Colon (tissue), 2 donors: ENCODE measurements at regions not wholly inside any gene's neighbourhood (a gene's known extent, or its start where the extent isn't known, plus 50 kb on each side); places are given as distances from the start of the nearest gene placed in this dataset.

Source experiments
- FAIRE-seq: peaks from 2 replicates; lab custom pipeline; 2012; peaks lifted over from hg19 to GRCh38; lab: Jason Lieb, UNC
- donor health status: control.
- donor health status: control.

DNA sequence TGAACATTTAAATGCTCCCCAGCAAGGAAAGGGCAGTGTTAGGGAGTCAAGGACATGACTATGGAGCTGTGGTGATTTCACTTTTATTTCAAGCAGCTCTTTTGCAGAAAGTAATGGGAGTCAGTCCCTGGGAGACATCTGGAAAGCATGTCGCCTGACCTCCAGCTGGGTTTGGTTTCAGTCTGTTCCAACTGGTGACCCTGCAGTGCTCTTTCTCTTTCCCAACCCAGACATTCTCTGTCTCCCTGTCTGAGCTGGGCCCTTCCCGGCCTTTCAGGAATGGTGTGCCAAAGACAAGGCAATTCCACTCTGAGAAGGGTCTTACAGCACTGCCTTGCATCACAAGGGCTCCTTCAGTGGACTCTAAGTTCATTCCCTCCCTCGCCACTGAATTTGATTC, 323.2 kb downstream of the OSR1 start:
- FAIRE-seq: no peak

DNA sequence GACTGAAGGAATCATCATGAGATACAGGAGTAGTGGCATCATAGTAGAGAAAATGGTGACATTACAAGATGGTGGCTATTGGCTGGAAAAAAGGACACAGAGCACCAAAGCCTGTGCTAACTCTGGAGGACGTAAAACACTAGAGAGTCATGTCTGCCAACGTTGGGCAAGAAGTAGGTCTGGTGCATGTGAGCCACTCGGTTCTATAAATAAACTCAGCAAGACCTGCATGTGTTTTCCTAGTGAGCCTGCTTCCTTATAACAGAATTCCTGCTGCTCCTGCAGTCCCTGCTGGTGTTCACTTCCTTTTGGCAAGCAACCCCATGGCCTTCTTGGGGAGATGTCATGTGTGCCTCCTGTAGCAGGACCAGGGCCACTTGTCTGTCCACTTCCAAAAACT, 325.2 kb downstream of the OSR1 start:
- FAIRE-seq: no peak

DNA sequence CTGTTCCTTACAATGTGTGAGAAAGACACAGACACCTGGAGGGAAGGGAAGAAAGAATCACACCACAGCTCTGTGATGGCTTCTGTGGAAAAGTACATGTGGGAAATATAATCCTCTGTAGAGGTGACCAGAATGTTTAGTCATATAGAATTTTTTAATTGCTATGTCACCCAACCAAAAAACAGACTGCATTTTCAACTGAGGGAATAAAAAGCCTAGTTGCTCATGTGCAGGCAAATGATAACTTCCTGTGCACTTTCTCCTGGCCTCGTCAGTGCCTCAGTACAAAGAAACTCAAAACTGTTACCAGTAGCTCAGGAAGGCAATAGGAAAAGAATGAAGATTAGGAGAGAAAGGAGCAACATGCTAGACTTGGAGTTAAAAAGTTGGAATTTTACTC, 326.8 kb downstream of the OSR1 start:
- FAIRE-seq: no peak

DNA sequence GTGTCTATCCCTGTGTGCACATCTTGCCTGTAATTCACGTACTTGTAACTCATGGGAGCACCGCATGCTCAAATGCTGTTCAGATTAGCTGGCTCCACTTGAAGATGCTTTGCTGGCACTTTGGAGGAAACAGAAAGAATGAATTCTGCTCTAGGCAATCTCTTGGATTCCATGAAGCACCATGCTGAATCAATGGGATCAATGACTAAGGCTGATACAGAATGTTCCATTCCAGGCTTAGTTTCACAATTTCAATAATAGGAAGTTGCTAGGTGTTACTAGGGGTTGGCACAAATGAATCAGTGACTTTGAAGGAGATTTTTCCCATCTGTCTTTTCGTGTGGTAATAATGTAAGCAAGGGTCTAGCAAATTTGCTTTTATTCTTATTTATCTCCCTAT, 328.8 kb downstream of the OSR1 start:
- no peak for FAIRE-seq

DNA sequence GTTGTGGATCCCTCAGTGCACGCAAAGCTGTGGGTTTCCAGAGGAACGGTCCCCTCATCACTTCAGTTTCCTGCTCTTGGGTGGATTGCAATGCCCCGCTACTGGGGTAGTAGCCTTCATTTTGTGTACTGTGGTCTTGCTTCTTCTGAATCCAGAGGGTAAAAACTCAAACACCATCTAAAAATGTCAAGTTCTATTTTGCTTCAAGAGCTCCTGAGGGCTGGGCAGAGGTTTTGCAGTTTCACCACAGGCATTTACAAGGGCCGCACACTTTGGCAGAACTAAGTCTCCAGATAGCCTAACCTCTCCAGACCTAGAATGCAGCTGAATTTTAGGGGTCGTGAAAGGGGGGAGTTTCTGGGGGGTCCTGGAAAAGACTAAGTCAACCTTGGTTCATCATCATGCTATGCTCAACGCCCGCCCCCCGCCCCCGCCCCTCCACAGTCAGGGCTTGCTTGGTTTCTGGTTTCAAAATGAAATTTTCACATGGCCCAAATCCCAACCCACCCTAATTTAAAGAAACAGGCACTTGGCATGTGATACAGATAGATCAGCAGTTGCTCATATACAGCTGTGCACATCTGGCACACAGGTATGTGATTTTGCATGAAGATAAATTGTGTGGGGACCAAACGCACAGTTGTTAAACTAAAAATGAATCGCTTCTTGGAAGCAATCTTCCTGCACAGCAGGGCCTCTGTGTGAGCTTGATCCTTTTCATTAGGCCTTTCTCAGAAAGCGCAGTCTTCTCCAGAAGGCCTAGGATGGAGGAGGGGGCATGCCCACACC, 329.6 kb downstream of the OSR1 start:
- no peak for FAIRE-seq

DNA sequence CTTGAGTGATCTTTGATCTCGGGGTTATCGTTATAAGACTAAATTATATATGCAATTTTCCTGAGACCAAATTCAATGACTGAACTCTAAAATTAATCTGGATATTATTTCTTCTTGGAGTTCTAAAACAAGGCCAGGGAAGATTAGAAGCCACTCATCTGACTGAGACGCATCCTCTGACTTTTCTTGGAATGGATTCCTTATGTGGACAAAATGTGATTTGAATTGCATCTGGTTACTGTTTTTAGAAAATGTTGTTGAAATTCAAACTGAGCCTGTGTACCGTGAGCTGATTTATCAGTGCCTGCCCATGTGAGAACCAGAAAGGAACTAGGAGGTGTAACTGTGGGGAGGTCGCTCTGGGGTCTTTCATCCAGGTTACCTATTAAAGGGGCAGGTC, 330.8 kb downstream of the OSR1 start:
- no peak for FAIRE-seq

DNA sequence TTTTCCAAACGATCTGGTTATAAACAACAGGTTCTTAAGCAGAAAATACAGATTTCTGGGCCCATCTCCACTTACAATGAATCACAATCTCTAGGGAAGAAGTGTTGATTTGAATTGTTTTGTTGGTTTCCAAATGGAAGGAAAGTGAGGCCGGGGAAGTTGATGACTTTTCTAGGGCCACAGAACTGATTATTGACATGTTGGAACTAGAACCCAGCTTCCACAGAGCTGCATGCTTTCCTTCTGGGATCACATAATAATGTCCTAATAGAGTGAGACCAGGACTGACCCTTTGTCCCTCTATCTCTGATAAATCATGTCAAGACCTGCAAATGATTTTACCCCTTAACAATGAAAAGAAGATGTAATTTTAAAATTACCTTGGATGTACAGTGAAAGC, 332.2 kb downstream of the OSR1 start:
- FAIRE-seq: no peak

DNA sequence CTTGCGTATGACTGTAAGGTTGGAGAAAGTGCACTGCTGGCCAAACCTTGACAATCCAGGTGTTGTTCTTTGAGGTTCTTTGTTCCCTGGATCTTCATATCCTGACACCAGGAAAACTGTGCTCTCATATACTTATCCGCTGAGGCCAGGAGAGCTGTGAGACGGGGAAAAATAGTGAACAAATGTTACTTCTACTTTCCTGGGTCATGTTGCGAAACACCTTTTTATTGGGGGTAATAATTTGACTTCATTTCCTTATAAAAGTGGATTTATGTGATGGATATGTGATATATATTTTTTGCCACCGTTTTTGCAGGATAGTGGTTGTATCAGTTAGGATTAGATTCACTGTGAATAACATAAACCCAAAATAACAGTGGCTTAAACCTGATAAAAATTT, 336.1 kb downstream of the OSR1 start:
- no peak for FAIRE-seq

DNA sequence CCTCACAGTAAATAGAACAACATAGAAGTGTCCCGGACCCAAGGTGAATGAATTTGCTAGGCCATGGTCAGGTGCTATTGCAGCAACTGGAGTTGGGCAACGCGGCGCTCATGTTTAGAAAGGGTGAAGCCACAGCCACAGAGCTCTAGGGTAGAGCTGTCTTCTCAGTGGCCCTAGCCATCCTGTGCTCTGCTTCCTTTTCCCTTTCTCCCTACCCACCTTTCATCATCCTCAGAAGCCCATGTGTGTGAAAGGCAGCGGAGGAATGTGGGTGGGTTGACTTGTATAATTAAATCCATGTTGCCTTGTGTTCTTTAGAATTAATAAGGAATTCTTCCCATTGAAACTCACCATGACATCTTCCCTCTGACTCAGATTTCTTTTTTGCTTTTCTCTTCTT, 336.7 kb downstream of the OSR1 start:
- no peak for FAIRE-seq

DNA sequence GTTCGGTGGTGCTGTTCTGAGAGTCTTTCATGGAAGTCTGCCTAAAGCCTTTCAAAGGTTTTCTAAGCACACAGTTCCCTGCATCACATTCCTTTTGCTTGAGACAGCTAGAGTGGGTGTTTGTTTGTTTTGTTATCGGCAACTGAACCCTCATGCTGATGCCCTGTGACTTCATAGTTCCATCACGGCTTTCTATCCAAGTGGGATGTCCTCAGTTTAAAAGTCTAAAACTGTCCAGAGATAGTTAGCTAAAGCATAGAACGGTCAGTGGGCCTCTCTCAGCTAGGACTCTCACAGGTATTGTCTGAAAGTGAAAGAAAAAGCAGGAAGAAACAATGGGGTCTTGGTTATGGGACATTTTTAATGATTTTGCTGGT, 337.3 kb downstream of the OSR1 start:
- FAIRE-seq: no peak

DNA sequence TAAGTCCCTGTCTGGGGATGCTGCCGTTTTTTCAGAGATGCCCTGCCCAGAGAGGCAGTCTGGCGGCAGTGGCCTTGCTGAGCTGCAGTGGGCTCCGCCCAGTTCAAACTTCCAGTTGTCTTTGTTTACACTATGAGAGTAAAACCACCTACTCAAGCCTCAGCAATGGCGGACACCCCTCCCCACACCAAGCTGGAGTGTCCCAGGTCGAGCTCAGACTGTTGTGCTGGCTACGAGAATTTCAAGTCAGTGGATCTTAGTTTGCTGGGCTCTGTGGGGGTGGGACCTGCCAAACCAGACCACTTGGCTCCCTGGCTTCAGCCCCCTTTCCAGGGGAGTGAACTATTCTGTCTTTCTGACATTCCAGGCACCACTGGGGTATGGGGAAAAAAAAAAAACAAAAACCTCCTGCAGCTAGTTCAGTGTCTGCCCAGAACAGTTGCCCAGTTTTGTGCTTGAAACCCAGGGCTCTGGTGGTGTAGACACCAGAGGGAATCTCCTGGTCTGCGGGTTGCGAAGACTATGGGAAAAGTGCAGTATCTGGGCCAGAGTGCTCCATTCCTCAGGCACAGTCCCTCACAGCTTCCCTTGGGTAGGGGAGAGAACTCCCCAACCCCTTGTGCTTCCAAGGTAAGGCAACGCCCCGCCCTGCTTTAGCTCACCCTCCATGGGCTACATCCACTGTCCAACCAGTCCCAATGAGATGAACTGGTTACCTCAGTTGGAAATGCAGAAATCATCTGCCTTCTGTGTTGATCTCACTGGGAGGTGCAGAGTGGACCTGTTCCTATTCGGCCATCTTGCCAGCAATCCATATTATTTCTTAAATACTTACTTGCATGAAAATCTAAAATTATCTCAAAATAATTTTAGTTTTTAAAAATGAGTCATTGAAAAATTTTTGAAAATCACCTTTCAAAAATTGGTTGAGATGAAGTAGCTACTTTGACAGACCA, 338.0 kb downstream of the OSR1 start:
- no peak for FAIRE-seq

DNA sequence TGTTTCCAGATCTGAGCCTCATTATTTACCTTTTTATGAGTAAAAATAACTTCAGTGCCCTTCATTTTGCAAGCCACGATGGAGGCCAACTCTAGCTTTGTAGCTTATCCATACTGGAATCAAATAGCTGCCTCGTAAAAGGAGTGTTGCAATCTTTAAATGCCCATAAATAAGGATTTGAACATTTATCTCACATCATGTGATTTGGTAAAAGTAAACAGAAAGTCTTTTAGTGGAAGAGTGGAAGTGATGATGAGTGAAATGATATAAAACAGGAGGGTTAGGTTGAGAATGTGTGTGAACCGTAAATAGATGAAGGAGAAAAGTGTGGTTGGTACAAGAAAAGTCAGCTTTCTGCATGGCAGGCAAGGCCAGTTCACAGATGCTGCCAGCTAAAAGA, 348.9 kb downstream of the OSR1 start:
- no peak for FAIRE-seq

DNA sequence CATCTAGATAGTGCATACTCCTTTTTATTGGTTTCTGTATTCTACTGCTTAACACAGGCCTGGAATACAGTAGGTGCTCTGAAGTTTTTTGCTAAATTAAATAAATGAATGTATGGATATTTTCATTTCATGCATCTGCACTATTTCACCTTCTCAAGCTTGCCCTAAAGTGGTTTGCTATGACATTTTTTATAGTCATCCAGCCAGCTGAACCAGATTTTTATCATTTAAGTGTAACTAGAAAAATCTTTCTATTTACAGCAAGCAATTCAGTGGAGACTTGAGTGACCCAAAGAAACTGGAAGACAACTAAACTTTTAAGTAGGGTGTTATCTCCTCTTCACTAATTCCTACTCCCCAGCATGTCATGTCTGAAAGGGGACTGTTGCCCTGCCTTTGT, 354.9 kb downstream of the OSR1 start:
- no peak for FAIRE-seq

DNA sequence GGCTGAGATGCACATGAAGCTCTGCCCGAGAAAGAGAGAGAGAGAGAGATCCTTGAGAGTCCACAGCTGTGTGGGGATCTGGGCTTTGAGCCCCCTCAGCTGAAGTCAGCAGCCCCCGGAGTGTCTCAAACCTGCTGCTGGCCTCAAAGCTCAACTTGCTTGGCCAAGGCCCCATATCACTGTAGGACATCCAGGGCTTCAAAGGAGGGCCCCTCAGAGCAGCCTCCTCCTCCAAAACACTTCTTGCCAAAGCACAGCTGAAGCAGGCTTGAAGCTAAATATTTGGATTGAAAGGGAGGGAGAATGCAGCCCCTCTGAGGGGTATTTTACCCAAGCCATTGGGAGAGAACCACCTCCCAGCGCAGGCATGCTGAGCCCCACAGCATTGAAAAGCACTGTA, 357.6 kb downstream of the OSR1 start:
- FAIRE-seq: no peak

DNA sequence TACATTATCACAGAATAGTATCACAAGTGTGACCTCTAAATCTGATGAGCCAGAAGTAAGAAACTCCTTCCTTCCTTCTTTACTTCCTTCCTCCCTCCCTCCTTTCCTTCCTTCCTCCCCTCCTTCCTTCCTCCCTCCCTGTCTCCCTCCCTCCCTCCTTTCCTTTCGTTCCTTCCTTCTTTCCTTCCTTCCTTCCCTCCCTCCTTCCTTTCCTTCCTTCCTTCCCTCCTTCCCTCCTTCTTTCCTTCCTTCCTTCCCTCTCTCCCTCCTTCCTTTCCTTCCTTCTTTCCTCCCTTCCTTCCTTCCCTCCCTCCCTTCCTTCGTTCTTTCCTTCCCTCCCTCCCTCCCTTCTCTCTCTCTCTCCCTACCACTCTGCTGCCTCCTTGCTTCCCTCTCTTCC, 359.2 kb downstream of the OSR1 start:
- no peak for FAIRE-seq

DNA sequence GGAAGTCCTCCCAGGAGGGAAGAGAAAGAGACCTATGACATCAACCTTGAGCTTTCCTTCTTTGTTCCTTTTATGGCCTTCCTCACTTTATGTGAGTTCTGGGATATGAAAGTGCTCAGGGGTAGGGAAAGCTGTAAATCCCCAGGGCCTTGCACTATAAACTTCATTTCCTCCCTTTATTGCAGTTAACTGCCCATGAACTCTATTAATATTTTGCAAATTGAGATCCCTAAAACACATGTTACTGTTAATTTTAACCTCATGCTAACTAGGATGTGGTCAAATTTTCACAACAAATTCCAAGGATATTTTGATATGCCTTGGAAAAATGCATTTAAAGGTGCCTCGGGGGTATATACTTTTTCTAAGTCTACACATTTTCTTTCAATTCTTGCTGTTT, 359.9 kb downstream of the OSR1 start:
- no peak for FAIRE-seq

DNA sequence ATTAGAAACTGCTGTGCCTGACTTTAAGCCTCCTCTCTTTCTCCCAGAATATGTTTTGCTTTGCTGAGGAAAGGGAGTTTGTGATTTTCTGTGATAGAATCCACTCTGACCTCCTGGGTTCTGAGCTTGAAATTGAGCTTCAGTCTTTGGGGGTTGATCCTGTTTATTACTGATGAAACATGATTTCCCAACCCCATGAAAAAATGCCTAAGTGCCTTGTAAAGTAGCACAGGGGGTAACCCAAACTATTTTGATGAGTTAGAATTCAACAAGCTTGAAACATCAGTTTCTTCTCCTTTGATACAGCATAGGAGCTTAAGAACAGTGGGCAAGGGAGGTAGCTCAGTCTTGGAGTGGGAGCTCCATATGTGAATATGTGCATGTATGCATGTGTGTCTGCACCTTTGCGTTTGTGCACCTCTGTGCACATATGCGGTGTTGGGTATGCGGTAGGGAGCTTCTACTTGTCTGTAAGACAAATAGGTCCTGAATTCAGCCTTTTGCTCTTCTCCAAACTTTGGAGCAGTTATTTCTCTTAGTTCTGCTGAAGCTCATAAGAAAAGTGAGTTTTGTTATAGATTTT, 364.6 kb downstream of the OSR1 start:
- no peak for FAIRE-seq

DNA sequence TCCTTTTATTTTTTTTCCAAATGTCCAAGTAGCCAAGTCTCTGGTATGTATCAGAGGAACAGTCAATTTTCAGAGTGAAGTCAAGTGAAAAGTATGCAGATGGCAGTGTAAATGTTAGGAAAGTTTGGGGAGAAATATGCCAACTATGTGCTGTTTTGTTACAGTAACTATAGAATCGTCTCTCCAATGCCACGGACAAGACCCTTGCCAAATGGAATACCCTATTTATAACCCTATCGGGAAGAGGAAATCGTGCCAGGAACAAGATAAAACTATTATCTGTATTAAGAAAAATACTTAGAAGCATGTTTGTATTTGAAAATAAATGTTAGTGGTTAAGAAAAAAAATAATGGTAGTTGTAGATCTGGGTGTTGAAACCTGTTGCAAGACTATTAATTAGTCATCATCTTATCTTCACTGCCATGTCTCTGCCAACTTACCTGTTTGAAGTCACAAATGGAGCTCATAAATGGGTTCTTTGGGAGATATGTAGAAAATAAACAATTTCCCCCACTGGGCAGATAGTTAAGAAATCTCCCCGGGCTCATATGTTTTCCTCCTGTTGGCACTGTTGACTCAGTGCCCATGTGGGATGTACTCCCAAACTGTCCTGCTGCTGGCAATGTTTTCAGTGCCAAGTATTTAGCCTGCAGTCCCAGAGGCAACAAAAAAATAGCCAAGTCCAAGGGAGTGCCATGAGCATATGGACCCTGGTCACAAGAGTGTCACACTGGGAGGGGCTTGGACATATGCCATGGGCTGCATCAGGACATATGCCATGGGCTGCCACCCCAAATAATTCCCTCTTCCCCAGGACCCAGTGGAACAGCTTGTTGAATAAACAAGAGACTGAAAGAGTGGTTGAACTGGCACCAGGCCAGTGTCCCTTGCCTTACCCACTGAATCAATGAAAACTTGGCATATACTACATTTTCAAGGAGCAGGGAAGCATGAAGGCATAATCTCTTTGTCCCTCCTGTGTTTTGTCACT, 366.9 kb downstream of the OSR1 start:
- no peak for FAIRE-seq

DNA sequence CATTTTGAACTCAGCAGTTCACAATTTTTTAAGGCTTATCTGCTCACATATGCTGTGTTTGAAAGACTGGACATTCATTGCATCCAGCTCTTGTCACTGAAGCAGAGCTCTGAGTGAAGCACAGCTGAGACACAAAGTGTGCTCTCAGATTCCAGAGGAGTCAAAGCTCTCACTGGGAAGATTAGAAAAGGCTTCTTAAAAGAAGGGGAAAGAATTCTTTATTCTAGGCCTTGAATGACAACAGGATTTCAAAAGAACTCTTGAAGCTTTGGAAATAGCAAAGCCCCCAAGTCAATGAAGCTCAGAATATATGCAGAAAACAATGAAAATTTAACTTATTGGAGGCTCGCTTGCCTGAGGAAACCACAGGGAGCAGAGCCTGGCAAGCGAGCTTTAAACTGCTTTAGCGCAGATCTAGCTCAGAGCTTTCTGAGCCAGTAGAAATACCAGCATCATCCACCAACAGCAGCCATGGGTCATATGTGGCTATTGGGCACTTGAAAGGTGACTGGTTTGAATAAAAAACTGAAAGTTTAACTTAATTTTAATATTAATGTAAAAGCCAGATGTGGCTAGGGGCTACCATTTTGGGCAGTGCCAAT, 369.7 kb downstream of the OSR1 start:
- FAIRE-seq: no peak

DNA sequence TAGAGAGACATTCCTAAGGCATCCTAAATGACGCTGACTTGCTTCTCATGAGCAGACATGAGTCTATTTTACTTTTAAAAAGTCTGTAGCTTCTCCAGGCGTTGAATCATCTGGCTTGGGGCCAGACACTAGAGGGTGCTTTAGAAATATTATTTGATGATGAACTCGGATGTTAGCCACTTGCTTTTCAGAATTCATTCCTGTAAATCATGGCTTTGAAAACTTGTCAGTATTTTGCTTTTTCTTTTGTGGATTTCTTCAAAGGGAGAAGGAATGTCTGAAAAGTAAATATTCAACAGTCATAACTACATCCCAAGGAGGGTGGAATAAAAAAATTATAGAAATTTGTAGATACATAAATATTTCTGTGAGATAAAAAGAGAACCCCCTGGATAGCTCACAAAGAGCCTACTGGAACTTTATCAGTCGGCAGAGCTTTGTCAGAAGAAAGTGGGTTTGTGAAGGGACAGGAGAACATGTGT, 370.8 kb downstream of the OSR1 start:
- no peak for FAIRE-seq

DNA sequence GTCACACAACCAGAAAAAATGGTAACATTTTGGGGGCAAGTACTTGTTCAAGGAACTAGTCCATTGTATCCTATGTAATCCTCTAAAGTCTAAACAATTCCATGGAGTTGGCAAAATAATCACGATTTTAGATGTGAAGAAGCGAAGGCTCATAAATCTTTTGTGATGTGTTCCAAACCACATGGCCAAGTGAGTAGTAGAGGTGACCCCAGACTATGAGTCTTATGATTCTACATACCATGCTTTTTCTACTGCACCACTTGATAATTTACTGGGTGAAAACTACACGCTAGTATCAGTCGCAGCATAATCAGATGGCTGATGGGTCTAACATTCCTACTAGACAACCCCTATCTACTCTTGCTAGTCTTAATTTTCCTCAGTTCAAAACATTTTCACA, 371.4 kb downstream of the OSR1 start:
- no peak for FAIRE-seq
